ENCODE measurements at regions not wholly inside any gene's neighbourhood (a gene's known extent, or its start where the extent isn't known, plus 50 kb on each side); places are given as distances from the start of the nearest gene placed in this dataset.

DNA sequence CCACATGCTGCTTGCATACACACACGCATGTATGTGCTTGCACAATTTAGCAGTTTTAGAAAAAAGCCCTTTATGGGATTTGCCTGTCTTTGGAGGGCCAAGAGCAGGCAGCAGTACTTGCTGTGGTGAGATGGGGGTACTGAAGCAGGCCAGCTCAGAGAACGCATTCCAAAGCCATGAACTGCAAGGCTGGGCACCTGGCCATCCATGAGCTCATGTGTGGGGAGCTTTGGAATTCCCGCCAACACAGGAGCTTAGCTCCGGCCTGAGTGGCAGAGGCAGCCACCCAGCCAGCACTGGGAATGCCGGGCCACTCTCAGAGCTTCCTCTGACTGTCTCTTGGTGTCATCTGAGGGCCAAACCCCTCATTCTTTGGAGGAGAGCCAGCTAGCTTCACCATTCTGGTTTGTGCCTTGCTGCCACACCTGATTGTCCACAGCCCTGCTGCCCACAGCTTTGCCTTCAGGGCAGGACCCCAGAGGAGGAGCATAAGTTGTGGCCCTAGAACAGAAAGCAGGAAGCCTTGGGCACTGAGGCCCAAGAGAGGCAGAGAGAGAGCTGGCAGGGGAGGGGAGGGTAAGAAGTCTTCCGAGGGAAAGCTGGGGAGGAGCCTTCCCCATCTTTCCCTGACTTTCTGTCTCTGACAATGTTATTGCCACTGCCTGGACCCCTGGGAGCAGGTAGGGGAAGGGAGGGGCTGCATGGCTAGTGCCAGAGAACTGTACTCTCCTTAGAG is 92.1 kb upstream of the POU3F1 start:
- TF ChIP-seq, protein P1, sequence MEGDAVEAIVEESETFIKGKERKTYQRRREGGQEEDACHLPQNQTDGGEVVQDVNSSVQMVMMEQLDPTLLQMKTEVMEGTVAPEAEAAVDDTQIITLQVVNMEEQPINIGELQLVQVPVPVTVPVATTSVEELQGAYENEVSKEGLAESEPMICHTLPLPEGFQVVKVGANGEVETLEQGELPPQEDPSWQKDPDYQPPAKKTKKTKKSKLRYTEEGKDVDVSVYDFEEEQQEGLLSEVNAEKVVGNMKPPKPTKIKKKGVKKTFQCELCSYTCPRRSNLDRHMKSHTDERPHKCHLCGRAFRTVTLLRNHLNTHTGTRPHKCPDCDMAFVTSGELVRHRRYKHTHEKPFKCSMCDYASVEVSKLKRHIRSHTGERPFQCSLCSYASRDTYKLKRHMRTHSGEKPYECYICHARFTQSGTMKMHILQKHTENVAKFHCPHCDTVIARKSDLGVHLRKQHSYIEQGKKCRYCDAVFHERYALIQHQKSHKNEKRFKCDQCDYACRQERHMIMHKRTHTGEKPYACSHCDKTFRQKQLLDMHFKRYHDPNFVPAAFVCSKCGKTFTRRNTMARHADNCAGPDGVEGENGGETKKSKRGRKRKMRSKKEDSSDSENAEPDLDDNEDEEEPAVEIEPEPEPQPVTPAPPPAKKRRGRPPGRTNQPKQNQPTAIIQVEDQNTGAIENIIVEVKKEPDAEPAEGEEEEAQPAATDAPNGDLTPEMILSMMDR (IDR thresholded peaks at IDR 0.05): peak in 2 of 3 experiments; percentile 33 to 45
- no peak for TF ChIP-seq POLR2A (IDR thresholded peaks at IDR 0.05; ENCODE audit: low read depth)
